GM12892 (cell line): ENCODE measurements at regions not wholly inside any gene's neighbourhood (a gene's known extent, or its start where the extent isn't known, plus 50 kb on each side); places are given as distances from the start of the nearest gene placed in this dataset.

Experiments used
- POLR2A ChIP-seq: IDR thresholded peaks from 2 replicates; pipeline ENCODE4 v1.6.1; 2011; ENCODE audit warnings: low read depth, low read length, control low read depth
- POLR2AphosphoS5 ChIP-seq: IDR thresholded peaks from 2 replicates; pipeline ENCODE4 v1.6.1; 2011; ENCODE audit warnings: low read depth, low read length, control low read depth
- TAF1 ChIP-seq: IDR thresholded peaks from 2 replicates; pipeline ENCODE4 v1.6.1; 2011; ENCODE audit warnings: low read depth, mild to moderate bottlenecking, control low read depth, low read length, borderline replicate concordance

DNA sequence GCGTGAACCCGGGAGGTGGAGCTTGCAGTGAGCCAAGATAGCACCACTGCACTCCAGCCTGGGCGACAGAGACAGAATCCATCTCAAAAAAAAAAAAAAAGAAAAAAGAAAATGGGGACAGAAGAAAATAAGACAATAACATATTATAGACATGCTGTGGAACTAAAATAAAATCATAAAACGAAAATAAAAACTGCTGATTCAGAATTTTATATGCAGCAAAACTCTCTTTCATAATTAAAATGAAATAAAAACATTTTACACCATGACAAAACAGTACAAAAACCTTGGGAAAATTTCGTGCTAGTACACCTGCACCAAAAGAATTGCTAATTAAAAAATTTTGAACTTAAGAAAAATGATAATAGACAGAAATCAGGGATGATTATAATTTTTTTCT lies 2245.1 kb downstream of the PCDH9 start:
- TF ChIP-seq POLR2A (no peak), POLR2AphosphoS5 (no peak), TAF1 (no peak)
